Urothelium cell line (cell line): ENCODE measurements at regions not wholly inside any gene's neighbourhood (a gene's known extent, or its start where the extent isn't known, plus 50 kb on each side); places are given as distances from the start of the nearest gene placed in this dataset.
"Not testable (repeated sequence)": the region's sequence is repeated elsewhere in the genome, so short reads cannot be mapped to it uniquely, and the experiment has no call there.

Source experiments
- DNase-seq: peaks from one replicate; pipeline ENCODE4 v3.0.0; 2011; ENCODE audit warnings: low spot score, mixed read lengths
- FAIRE-seq: peaks from 2 replicates; lab custom pipeline; 2011; peaks lifted over from hg19 to GRCh38; lab: Jason Lieb, UNC

GRCh38 chr2:52520644-52521043 is 1247.0 kb upstream of the CHAC2 start:
- FAIRE-seq, result no peak
- DNase-seq, result no peak

GRCh38 chr2:52518678-52519077 is 1248.9 kb upstream of the CHAC2 start:
- FAIRE-seq (no peak), DNase-seq (no peak)

GRCh38 chr2:52512760-52513159 is 1254.8 kb upstream of the CHAC2 start:
- no peak for DNase-seq
- FAIRE-seq, result no peak

- DNase-seq (no peak), FAIRE-seq (no peak)
Observed at GRCh38 chr2:52510432-52510831, 1257.2 kb upstream of the CHAC2 start.

GRCh38 chr2:52502476-52502860 is 1265.1 kb upstream of the CHAC2 start:
- no peak for FAIRE-seq
- DNase-seq, result no peak

- FAIRE-seq (no peak), DNase-seq (no peak)
Observed at GRCh38 chr2:52501715-52502475, 1265.7 kb upstream of the CHAC2 start.

GRCh38 chr2:52500561-52500960 is 1267.0 kb upstream of the CHAC2 start:
- DNase-seq (no peak), FAIRE-seq (no peak)

- DNase-seq (no peak), FAIRE-seq (no peak)
Observed at GRCh38 chr2:52498077-52498750, 1269.4 kb upstream of the CHAC2 start.

- FAIRE-seq (no peak), DNase-seq (no peak)
Observed at GRCh38 chr2:52495816-52496215, 1271.8 kb upstream of the CHAC2 start.

- FAIRE-seq (no peak), DNase-seq (no peak)
Observed at GRCh38 chr2:52477166-52477565, 1290.4 kb upstream of the CHAC2 start.

GRCh38 chr2:52475590-52475989 is 1292.0 kb upstream of the CHAC2 start:
- FAIRE-seq, result no peak

GRCh38 chr2:52474091-52474490 is 1293.5 kb upstream of the CHAC2 start:
- no peak for FAIRE-seq

More at GRCh38 chr2:52475590-52475989, 1292.0 kb upstream of the CHAC2 start:
- no peak for DNase-seq

GRCh38 chr2:52473526-52473925 is 1294.1 kb upstream of the CHAC2 start:
- FAIRE-seq, result no peak

More at GRCh38 chr2:52474091-52474490, 1293.5 kb upstream of the CHAC2 start:
- DNase-seq, result no peak

GRCh38 chr2:52470457-52470856 is 1297.1 kb upstream of the CHAC2 start:
- not testable (repeated sequence) for DNase-seq, FAIRE-seq

More at GRCh38 chr2:52473526-52473925, 1294.1 kb upstream of the CHAC2 start:
- DNase-seq, result no peak

GRCh38 chr2:52467189-52467588 is 1300.4 kb upstream of the CHAC2 start:
- FAIRE-seq (no peak), DNase-seq (no peak)

GRCh38 chr2:52465287-52465686 is 1302.3 kb upstream of the CHAC2 start:
- DNase-seq (no peak), FAIRE-seq (no peak)

- FAIRE-seq, result no peak
- DNase-seq, result no peak
Observed at GRCh38 chr2:52463457-52463856, 1304.1 kb upstream of the CHAC2 start.

- DNase-seq, result no peak
- FAIRE-seq, result no peak
Observed at GRCh38 chr2:52456561-52457377, 1310.8 kb upstream of the CHAC2 start.

- no peak for FAIRE-seq
- DNase-seq, result no peak
Observed at GRCh38 chr2:52454962-52455361, 1312.6 kb upstream of the CHAC2 start.

GRCh38 chr2:52452201-52452600 is 1315.4 kb upstream of the CHAC2 start:
- FAIRE-seq, result no peak
- DNase-seq, result no peak

- DNase-seq (no peak), FAIRE-seq (no peak)
Observed at GRCh38 chr2:52445686-52446085, 1321.9 kb upstream of the CHAC2 start.
